NB4 (cell line): ENCODE measurements at regions not wholly inside any gene's neighbourhood (a gene's known extent, or its start where the extent isn't known, plus 50 kb on each side); places are given as distances from the start of the nearest gene placed in this dataset.

Experiments
- DNase-seq: peaks from one replicate; pipeline ENCODE4 v3.0.0; 2010; ENCODE audit warnings: low read depth
- H3K4me3 ChIP-seq: one replicate; pipeline ENCODE4 v1.5.1; 2011; ENCODE audit warnings: mild to moderate bottlenecking, low read depth, low read length, moderate library complexity
- MAX ChIP-seq: IDR thresholded peaks from 2 replicates; pipeline ENCODE4 v1.6.1; 2011; ENCODE audit warnings: low read depth, low read length
- MYC ChIP-seq: IDR thresholded peaks from 2 replicates; pipeline ENCODE4 v1.6.1; 2011; ENCODE audit warnings: low read depth, low read length
- POLR2A ChIP-seq: IDR thresholded peaks from 2 replicates; pipeline ENCODE4 v1.6.1; 2011; ENCODE audit warnings: mild to moderate bottlenecking; ENCODE audit not compliant: insufficient read length; ENCODE audit errors: extremely low read depth
- TF ChIP-seq, protein P1 (sequence below): IDR thresholded peaks from one replicate; pipeline ENCODE4 v1.5.1; 2012; ENCODE audit warnings: low read depth, low read length

DNA sequence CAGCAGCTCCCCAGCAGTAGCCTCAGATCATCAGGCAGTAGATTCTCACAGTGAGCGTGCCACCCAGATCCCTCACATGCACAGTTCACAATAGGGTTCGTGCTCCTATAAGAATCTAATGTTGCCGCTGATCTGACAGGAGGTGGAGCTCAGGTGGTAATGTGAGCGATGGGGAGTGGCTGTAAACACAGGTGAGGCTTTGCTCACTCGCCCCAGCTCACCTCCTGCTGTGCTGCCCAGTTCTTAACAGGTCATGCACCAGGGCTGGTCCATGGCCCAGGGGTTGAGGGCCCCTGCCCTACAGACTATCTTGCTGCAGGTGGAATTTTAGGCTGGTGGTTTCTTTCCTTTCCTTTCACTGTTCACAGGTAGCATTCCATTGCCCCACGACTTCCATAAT is 100.2 kb downstream of the MRPL36 start:
- no peak for DNase-seq
- H3K4me3 ChIP-seq, result no peak overlapping the region
- TF ChIP-seq MAX (no peak), MYC (no peak), POLR2A (no peak)
- TF ChIP-seq, protein P1, sequence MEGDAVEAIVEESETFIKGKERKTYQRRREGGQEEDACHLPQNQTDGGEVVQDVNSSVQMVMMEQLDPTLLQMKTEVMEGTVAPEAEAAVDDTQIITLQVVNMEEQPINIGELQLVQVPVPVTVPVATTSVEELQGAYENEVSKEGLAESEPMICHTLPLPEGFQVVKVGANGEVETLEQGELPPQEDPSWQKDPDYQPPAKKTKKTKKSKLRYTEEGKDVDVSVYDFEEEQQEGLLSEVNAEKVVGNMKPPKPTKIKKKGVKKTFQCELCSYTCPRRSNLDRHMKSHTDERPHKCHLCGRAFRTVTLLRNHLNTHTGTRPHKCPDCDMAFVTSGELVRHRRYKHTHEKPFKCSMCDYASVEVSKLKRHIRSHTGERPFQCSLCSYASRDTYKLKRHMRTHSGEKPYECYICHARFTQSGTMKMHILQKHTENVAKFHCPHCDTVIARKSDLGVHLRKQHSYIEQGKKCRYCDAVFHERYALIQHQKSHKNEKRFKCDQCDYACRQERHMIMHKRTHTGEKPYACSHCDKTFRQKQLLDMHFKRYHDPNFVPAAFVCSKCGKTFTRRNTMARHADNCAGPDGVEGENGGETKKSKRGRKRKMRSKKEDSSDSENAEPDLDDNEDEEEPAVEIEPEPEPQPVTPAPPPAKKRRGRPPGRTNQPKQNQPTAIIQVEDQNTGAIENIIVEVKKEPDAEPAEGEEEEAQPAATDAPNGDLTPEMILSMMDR, result no peak

GRCh38 chr5:1698589-1699316 is 100.9 kb downstream of the MRPL36 start:
- TF ChIP-seq MAX, result no peak
- TF ChIP-seq, protein P1, result no peak
- TF ChIP-seq POLR2A, result no peak
- no peak for TF ChIP-seq MYC
- no peak overlapping the region for H3K4me3 ChIP-seq
- no peak for DNase-seq

DNA sequence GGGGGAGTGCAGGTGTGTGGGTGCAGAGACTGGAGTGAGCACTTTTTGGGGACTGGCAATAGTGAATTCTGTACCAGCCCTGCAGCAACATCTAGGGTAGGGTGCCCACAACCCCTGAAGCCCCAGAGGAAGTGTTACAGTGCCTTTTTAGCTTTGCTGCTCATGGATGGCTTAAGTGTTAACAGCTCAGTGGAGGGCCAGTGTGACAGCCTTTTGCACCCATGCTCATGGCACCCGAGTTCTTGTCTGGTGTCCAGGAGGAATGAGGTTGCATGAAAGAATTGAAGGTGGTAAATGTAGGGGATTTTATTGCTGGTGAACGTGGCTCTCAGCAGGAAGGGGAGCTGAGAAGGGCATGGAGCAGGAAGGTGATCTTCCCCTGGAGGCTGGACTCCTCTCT is 107.3 kb downstream of the MRPL36 start:
- no peak for TF ChIP-seq MYC
- no peak for TF ChIP-seq MAX
- TF ChIP-seq POLR2A, result no peak
- TF ChIP-seq, protein P1, result no peak
- no peak overlapping the region for H3K4me3 ChIP-seq
- no peak for DNase-seq

DNA sequence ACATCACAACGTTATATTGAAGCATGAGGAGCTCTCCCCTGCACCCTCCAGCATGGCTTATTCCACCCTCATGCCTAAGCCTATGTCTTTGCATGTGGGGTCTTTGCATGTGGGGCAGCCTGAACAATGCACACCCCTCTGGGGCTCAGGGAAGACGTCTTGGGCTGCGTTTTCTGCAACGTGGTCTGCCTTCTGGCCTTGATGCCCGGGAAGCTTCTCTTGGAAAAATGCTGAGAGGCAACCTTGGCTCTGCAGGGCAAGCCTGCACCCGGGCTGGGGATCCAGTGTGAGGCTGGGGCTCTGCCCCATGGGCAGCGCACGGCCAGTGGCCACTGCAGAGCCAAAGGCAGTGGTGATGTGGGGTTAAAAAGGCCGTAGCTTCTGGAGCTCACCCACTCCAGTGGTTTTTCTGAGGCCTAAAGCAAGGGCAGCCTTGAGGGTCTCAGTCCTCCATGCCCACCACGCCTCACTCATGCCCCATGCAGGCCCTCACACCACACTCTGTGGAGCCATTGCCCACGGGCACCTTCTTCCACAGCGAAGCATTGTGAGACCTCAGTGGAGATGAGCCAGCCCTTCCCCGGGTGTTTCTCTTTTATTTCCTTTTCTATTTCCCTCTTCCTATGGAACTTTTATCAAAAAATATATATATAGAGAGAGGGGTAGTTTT is 112.2 kb downstream of the MRPL36 start:
- no peak for DNase-seq
- H3K4me3 ChIP-seq, result no peak overlapping the region
- no peak for TF ChIP-seq MAX
- TF ChIP-seq, protein P1, result no peak
- TF ChIP-seq POLR2A, result no peak
- TF ChIP-seq MYC, result no peak

DNA sequence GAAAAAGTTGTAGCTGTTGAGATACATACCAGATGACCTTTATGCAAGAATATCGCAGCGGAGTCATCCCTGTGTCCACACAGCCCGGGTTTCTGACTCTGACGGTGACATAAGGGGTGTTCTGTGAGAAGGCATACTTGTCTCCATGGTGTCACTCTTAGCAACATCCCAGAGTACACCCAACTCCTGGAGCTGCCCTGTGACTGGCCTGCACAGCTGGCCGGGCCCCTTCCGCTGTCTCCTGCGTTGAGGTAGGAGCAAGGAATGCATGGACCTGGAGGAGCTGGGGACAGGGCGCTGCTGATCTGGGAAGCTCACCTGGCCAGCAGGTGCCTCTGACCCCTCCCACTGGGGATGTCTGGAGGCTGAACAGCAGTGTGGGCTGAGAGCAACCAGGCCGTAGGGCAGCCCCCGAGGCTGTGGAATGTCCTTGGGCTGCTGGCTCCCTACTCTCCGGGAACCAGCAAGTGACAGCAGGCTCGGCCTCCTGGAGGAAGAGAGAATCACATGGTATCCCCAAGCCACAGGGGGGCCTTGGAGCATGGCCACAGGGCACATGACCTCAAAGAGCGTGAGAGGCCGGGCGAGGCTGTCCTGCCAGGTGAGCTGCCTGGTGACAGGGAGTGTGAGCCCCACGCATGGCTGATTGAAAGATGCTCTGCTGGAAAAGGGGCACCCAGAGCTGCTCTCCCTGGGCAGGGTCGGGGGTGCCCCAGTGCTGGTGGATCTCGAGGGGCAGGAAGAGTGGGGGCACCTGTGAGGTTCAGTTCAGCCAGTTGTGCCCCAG is 113.4 kb downstream of the MRPL36 start:
- H3K4me3 ChIP-seq, result no peak overlapping the region
- no peak for DNase-seq
- TF ChIP-seq MYC (no peak), MAX (no peak), POLR2A (no peak)
- TF ChIP-seq, protein P1, result no peak
